Loucy (cell line): ENCODE measurements at regions not wholly inside any gene's neighbourhood (a gene's known extent, or its start where the extent isn't known, plus 50 kb on each side); places are given as distances from the start of the nearest gene placed in this dataset.

ENCODE experiments used
- CTCF ChIP-seq: fragments of 200-600 bp; sonication (generic); conservative IDR thresholded peaks from 2 replicates; pipeline ENCODE4 v1.5.1; 2014; ENCODE audit warnings: mild to moderate bottlenecking, antibody characterized with exemption, low read length
- EZH2phosphoT487 ChIP-seq: fragments of 200-600 bp; IDR thresholded peaks from 2 replicates; pipeline ENCODE4 v1.6.1; 2018; ENCODE audit warnings: antibody characterized with exemption, mild to moderate bottlenecking, moderate library complexity, borderline replicate concordance

- TF ChIP-seq CTCF (no peak), EZH2phosphoT487 (no peak)
Observed at GRCh38 chr20:53867741-53868351, 202.5 kb downstream of the BCAS1 start.
